Liver (tissue), 8 donors: ENCODE measurements at regions not wholly inside any gene's neighbourhood (a gene's known extent, or its start where the extent isn't known, plus 50 kb on each side); places are given as distances from the start of the nearest gene placed in this dataset.

Source experiments
- DNase-seq: peaks from one replicate; pipeline ENCODE4 v3.0.0-alpha.2; 2017; ENCODE audit warnings: low spot score
- H3K27ac ChIP-seq, 2 donors: one replicate each; pipeline ENCODE4 v1.7.0; 2013; ENCODE audit warnings: inconsistent platforms in 2 of 2, low read length in 2 of 2, control low read depth in 1 of 2, low read depth in 1 of 2, mild to moderate bottlenecking in 1 of 2
- H3K27me3 ChIP-seq, 4 donors: one replicate each; pipeline versions ENCODE4 v1.6.1 to v1.7.0; 2013; ENCODE audit warnings: low read length in 3 of 4, inconsistent platforms in 1 of 4, mild to moderate bottlenecking in 1 of 4, moderate library complexity in 1 of 4; ENCODE audit not compliant: control insufficient read depth in 4 of 4, insufficient read depth in 4 of 4
- H3K36me3 ChIP-seq, 4 donors: one replicate each; pipeline versions ENCODE4 v1.6.1 to v1.7.0; 2013; ENCODE audit warnings: low read length in 3 of 4, mild to moderate bottlenecking in 3 of 4, low read depth in 1 of 4, moderate library complexity in 1 of 4; ENCODE audit not compliant: control insufficient read depth in 4 of 4, insufficient read depth in 3 of 4
- H3K4me1 ChIP-seq, 4 donors: one replicate each; pipeline versions ENCODE4 v1.6.1 to v1.7.0; 2013; ENCODE audit warnings: low read length in 3 of 4, mild to moderate bottlenecking in 3 of 4, moderate library complexity in 1 of 4; ENCODE audit not compliant: control insufficient read depth in 4 of 4, insufficient read depth in 4 of 4
- H3K4me3 ChIP-seq, 3 donors: one replicate each; pipeline versions ENCODE4 v1.6.1 to v1.7.0; 2013; ENCODE audit warnings: low read length in 3 of 3, control low read depth in 1 of 3, low read depth in 1 of 3, mild to moderate bottlenecking in 1 of 3
- H3K9ac ChIP-seq, 2 donors: one replicate each; pipeline ENCODE4 v1.7.0; 2013; ENCODE audit warnings: low read length in 2 of 2, mild to moderate bottlenecking in 2 of 2, moderate library complexity in 2 of 2, control low read depth in 1 of 2, low read depth in 1 of 2
- H3K9me3 ChIP-seq, 4 donors: one replicate each; pipeline versions ENCODE4 v1.6.1 to v1.7.0; 2013; ENCODE audit warnings: low read length in 3 of 4; ENCODE audit not compliant: control insufficient read depth in 4 of 4
- ATF3 ChIP-seq: IDR thresholded peaks from 2 replicates; pipeline ENCODE4 v1.6.1; 2016; ENCODE audit warnings: antibody characterized with exemption
- CTCF ChIP-seq: fragments of 150-350 bp; IDR thresholded peaks from 2 replicates; pipeline ENCODE4 v1.5.1; 2017; ENCODE audit warnings: improper control_type of control experiment, low read depth, low read length; ENCODE audit not compliant: missing input control
- EGR1 ChIP-seq, 2 donors: IDR thresholded peaks; 2 replicates each; pipeline ENCODE4 v1.6.1; 2016 to 2018; ENCODE audit warnings: antibody characterized with exemption in 2 of 2, low read depth in 2 of 2
- FOXA1 ChIP-seq: IDR thresholded peaks from 2 replicates; pipeline ENCODE4 v1.6.1; 2016; ENCODE audit warnings: antibody characterized with exemption
- FOXA2 ChIP-seq: IDR thresholded peaks from 2 replicates; pipeline ENCODE4 v1.6.1; 2016; ENCODE audit warnings: antibody characterized with exemption
- GABPA ChIP-seq, 2 donors: IDR thresholded peaks in 1 of 2; conservative IDR thresholded peaks in 1 of 2; 2 replicates each; pipeline ENCODE4 v1.6.1; 2016; ENCODE audit warnings: antibody characterized with exemption in 2 of 2, mild to moderate bottlenecking in 1 of 2, moderate library complexity in 1 of 2
- HNF4A ChIP-seq, 2 donors: conservative IDR thresholded peaks; 2 replicates each; pipeline ENCODE4 v1.6.1; 2016; ENCODE audit warnings: antibody characterized with exemption in 2 of 2, mild to moderate bottlenecking in 2 of 2
- HNF4G ChIP-seq: IDR thresholded peaks from 2 replicates; pipeline ENCODE4 v1.6.1; 2016; ENCODE audit warnings: antibody characterized with exemption
- JUND ChIP-seq, 2 donors: IDR thresholded peaks; 2 replicates each; pipeline ENCODE4 v1.6.1; 2016; ENCODE audit warnings: antibody characterized with exemption in 2 of 2
- MAX ChIP-seq: IDR thresholded peaks from 2 replicates; pipeline ENCODE4 v1.6.1; 2016; ENCODE audit warnings: antibody characterized with exemption
- NR2F2 ChIP-seq: IDR thresholded peaks from 2 replicates; pipeline ENCODE4 v1.6.1; 2016; ENCODE audit warnings: antibody characterized with exemption
- RAD21 ChIP-seq, 2 donors: IDR thresholded peaks; 2 replicates each; pipeline ENCODE4 v1.6.1; 2016; ENCODE audit warnings: antibody characterized with exemption in 2 of 2, mild to moderate bottlenecking in 2 of 2
- REST ChIP-seq: IDR thresholded peaks from 2 replicates; pipeline ENCODE4 v1.6.1; 2016; ENCODE audit warnings: antibody characterized with exemption, mild to moderate bottlenecking
- SP1 ChIP-seq: IDR thresholded peaks from 2 replicates; pipeline ENCODE4 v1.6.1; 2018; ENCODE audit warnings: antibody characterized with exemption, mild to moderate bottlenecking
- TAF1 ChIP-seq: conservative IDR thresholded peaks from 2 replicates; pipeline ENCODE4 v1.6.1; 2016; ENCODE audit warnings: antibody characterized with exemption, mild to moderate bottlenecking
- YY1 ChIP-seq: IDR thresholded peaks from 2 replicates; pipeline ENCODE4 v1.6.1; 2016; ENCODE audit warnings: antibody characterized with exemption, mild to moderate bottlenecking
- ZBTB33 ChIP-seq: IDR thresholded peaks from 2 replicates; pipeline ENCODE4 v1.6.1; 2016; ENCODE audit warnings: antibody characterized with exemption
- WGBS: extraction: QIAGEN DNeasy Blood & Tissue Kit; methylation state at CpG from one replicate; pipeline ENCODE4 v1.1.7; 2013; 5-methylcytosine and 5-hydroxymethylcytosine counted together
- donor health status: healthy.
- donor health status: healthy.
- donor health status: healthy.
- donor health status: healthy.
- donor health status: healthy.

GRCh38 chr7:90005836-90006235, 148.4 kb upstream of the STEAP1 start:
- no peak overlapping the region for H3K27ac ChIP-seq
- WGBS, result 75% methylated on average over 2 of the region's 2 CpGs
- TF ChIP-seq FOXA2 (no peak), HNF4G (no peak), CTCF (no peak), RAD21 (IDR thresholded peaks at IDR 0.05) (no peak), GABPA (IDR thresholded peaks at IDR 0.05 in 1 of 2, conservative IDR thresholded peaks at IDR 0.05 in 1 of 2) (no peak), ZBTB33 (no peak), YY1 (no peak), HNF4A (conservative IDR thresholded peaks at IDR 0.05) (no peak), ATF3 (no peak), FOXA1 (no peak), REST (no peak), JUND (IDR thresholded peaks at IDR 0.05) (no peak), EGR1 (IDR thresholded peaks at IDR 0.05; ENCODE audit: low read depth in 2 of 2) (no peak), MAX (no peak)
- H3K4me1 ChIP-seq, result no peaks in the 10 kb centered on the region
- no peaks in the 10 kb centered on the region for H3K27me3 ChIP-seq
- H3K36me3 ChIP-seq, result no peaks in the 10 kb centered on the region
- no peak overlapping the region for H3K4me3 ChIP-seq
- no peaks in the 10 kb centered on the region for H3K9me3 ChIP-seq
- DNase-seq, result no peak
- H3K9ac ChIP-seq, result no peak overlapping the region

- no peaks in the 10 kb centered on the region for H3K4me1 ChIP-seq
- no peak overlapping the region for H3K4me3 ChIP-seq
- H3K27ac ChIP-seq, result no peak overlapping the region
- 53% methylated on average over 3 of the region's 3 CpGs for WGBS
- no peak for DNase-seq
- no peaks in the 10 kb centered on the region for H3K36me3 ChIP-seq
- no peaks in the 10 kb centered on the region for H3K27me3 ChIP-seq
- no peak for TF ChIP-seq FOXA2
- TF ChIP-seq SP1, result no peak
- TF ChIP-seq REST, result no peak
- TF ChIP-seq TAF1, result no peak
- no peak for TF ChIP-seq EGR1 (IDR thresholded peaks at IDR 0.05; ENCODE audit: low read depth in 2 of 2)
- no peak for TF ChIP-seq YY1
- no peak for TF ChIP-seq RAD21 (IDR thresholded peaks at IDR 0.05)
- TF ChIP-seq NR2F2, result no peak
- TF ChIP-seq GABPA (IDR thresholded peaks at IDR 0.05 in 1 of 2, conservative IDR thresholded peaks at IDR 0.05 in 1 of 2), result no peak
- no peak overlapping the region for H3K9ac ChIP-seq
- no peaks in the 10 kb centered on the region for H3K9me3 ChIP-seq
Measured at GRCh38 chr7:90007001-90007654, 147.1 kb upstream of the STEAP1 start.
